GM12865 (cell line): ENCODE measurements at regions not wholly inside any gene's neighbourhood (a gene's known extent, or its start where the extent isn't known, plus 50 kb on each side); places are given as distances from the start of the nearest gene placed in this dataset.
"Not testable (repeated sequence)": the region's sequence is repeated elsewhere in the genome, so short reads cannot be mapped to it uniquely, and the experiment has no call there.

Experiments used
- DNase-seq: peaks from one replicate; pipeline ENCODE4 v3.0.0; 2010; ENCODE audit warnings: low read depth
- H3K4me3 ChIP-seq: 2 replicates; pipeline ENCODE4 v1.5.1; 2011; ENCODE audit warnings: mild to moderate bottlenecking, low read depth, low read length, control low read depth
- CTCF ChIP-seq: IDR thresholded peaks from 2 replicates; pipeline ENCODE4 v1.5.1; 2011; ENCODE audit warnings: low read length, control low read depth, low read depth, inconsistent platforms; ENCODE audit not compliant: insufficient read depth; ENCODE audit errors: missing control alignments

- H3K4me3 ChIP-seq = no peak overlapping the region
- TF ChIP-seq CTCF = no peak
- no peak for DNase-seq
Measured at GRCh38 chr11:129710423-129710822, 105.2 kb upstream of the TMEM45B start.

DNA sequence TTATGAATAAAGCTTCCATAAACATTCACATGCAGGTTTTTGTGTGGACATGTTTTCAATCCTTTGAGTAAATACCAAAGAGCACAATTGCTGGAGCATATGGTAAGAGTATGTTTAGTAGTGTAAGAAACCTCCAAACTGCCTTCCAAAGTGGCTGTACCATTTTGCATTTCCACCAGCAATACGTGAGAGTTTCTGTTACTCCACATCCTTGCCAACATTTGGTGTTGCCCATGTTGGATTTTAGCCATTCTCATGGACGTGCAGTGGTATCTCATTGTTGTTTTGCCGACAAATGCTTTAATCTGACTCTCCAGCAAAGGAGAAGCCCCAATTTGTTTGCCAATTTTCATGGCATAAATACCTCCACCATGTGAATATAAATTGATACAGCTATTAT is 103.9 kb upstream of the TMEM45B start:
- DNase-seq = no peak
- no peak for TF ChIP-seq CTCF
- no peak overlapping the region for H3K4me3 ChIP-seq

DNA sequence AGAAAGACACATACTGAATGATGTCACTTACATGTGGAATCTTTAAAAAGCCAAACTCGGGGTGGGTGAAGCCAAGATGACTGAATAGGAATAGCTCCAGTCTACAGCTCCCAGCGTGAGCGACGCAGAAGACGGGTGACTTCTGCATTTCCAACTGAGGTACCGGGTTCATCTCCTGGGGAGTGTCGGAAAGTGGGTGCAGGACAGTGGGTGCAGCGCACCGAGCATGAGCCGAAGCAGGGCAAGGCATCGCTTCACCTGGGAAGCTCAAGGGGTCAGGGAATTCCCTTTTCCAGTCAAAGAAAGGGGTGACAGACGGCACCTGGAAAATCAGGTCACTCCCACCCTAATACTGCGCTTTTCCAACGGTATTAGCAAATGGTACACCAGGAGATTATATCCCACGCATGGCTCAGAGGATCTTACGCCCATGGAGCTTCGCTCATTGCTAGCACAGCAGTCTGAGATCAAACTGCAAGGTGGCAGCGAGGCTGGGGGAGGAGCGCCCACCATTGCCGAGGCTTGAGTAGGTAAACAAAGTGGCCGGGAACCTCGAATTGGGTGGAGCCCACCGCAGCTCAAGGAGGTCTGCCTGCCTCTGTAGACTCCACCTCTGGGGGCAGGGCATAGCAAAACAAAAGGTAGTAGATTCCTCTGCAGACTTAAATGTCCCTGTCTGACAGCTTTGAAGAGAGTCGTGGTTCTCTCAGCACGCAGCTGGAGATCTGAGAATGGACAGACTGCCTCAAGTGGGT is 103.0 kb upstream of the TMEM45B start:
- DNase-seq, H3K4me3 ChIP-seq: not testable (repeated sequence)

DNA sequence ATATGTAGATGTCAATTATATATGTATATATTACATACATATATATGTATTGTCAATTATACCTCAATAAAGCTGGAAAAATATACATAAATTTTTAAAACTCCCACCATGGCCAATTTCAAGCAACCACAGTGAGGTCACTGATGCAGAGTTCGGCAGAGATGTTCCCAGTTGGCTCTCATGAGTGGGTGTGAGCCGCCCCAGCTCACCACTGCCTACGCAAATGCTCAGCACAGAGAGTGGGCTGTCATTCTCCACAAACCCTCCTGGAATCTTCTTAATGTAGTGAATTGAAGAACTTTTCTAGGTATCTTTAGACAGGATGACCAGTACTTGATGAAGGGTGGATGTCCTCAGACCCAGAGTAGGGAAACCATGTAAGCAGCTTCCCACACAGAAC is 96.6 kb upstream of the TMEM45B start:
- no peak overlapping the region for H3K4me3 ChIP-seq
- no peak for TF ChIP-seq CTCF
- no peak for DNase-seq

DNA sequence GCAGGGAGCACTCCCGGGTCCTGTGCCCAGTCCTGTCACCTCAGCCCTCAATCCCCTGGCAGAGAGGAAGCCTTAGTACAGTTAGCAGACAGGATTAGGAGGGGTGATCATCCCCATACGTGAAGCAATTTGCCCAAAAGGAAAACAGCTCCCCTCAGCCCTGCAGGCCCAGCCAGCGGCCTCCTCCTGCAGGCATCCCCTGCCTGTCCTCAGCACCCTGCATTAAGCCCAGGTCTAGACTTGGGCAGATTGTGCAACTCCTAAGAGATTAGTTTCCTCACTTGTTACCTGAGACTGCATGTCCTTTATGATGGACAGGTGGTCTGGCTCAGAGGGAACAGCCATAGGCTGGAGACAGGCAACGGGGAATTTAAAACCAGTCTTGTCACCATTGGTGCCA is 95.5 kb upstream of the TMEM45B start:
- no peak for TF ChIP-seq CTCF
- DNase-seq = no peak
- H3K4me3 ChIP-seq = no peak overlapping the region

DNA sequence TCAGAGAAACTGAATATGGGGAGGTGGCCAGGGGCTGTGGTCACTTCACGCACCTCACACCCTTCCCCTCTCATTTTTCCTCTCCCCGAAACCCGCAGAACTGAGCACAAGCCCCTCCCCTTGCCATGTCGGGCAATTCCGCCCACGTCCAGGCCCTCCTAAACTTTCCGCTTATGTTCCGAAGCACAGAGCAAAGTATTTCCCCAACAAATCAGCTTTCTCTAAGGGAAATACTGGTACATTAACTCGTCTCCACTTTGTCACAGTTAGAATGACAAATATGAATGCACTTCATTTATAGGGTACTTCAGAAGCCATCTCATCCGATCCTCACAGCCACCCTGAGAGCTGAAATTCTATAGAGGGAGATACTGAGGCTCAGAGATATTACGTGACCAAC is 94.7 kb upstream of the TMEM45B start:
- TF ChIP-seq CTCF = no peak
- DNase-seq = no peak

DNA sequence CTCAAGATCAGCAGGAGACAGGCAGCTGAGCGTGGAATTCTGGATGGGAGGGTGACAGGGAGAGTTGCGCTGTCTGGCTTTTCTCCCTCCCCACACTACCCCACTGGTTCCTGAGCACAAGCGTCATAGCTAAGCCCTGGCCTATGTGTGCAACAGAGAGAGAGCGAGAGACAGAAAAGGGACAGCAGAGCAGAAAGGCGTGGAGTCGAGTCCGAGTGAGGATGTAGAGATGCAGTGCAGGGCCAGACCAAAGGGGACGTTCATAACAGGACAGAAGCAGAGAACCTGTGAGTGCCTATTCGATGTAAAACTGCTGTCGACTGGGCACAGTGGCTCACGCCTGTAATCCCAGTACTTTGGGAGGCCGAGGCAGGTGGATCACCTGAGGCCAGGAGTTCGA is 94.0 kb upstream of the TMEM45B start:
- DNase-seq = no peak
- TF ChIP-seq CTCF = no peak
- H3K4me3 ChIP-seq = no peak overlapping the region

More for the DNA sequence above, 94.7 kb upstream of the TMEM45B start:
- no peak overlapping the region for H3K4me3 ChIP-seq
